Dedifferentiated amniotic fluid mesenchymal stem cell (primary cell): ENCODE measurements at regions not wholly inside any gene's neighbourhood (a gene's known extent, or its start where the extent isn't known, plus 50 kb on each side); places are given as distances from the start of the nearest gene placed in this dataset.
"Not testable (repeated sequence)": the region's sequence is repeated elsewhere in the genome, so short reads cannot be mapped to it uniquely, and the experiment has no call there.

Experiments used
- DNase-seq: peaks from one replicate; pipeline ENCODE4 v3.0.0-alpha.2; 2016; ENCODE audit errors: extremely low spot score

- no peak for DNase-seq
These were observed 1761.3 kb upstream of the IGFBP7 start for GRCh38 chr4:58871509-58871908.

- no peak for DNase-seq
These were observed 1738.8 kb upstream of the IGFBP7 start for GRCh38 chr4:58849026-58849425.

GRCh38 chr4:58843455-58843854, 1733.3 kb upstream of the IGFBP7 start:
- no peak for DNase-seq

GRCh38 chr4:58833126-58833525, 1722.9 kb upstream of the IGFBP7 start:
- DNase-seq: no peak

- DNase-seq: no peak
These were observed 1715.1 kb upstream of the IGFBP7 start for GRCh38 chr4:58825278-58825677.

GRCh38 chr4:58818560-58818959, 1708.4 kb upstream of the IGFBP7 start:
- not testable (repeated sequence) for DNase-seq

- no peak for DNase-seq
These were observed 1699.8 kb upstream of the IGFBP7 start for GRCh38 chr4:58809948-58810347.

GRCh38 chr4:58809366-58809765, 1699.2 kb upstream of the IGFBP7 start:
- no peak for DNase-seq

GRCh38 chr4:58808817-58809216, 1698.6 kb upstream of the IGFBP7 start:
- DNase-seq: no peak

- no peak for DNase-seq
These were observed 1697.8 kb upstream of the IGFBP7 start for GRCh38 chr4:58807843-58808615.

GRCh38 chr4:58776627-58777026, 1666.4 kb upstream of the IGFBP7 start:
- peak; percentile 38 for DNase-seq

GRCh38 chr4:58767598-58767997, 1657.4 kb upstream of the IGFBP7 start:
- DNase-seq: no peak

- no peak for DNase-seq
These were observed 1656.6 kb upstream of the IGFBP7 start for GRCh38 chr4:58766763-58767162.

GRCh38 chr4:58761563-58761962, 1651.4 kb upstream of the IGFBP7 start:
- DNase-seq: no peak

- DNase-seq: no peak
These were observed 1650.6 kb upstream of the IGFBP7 start for GRCh38 chr4:58760737-58761136.

- no peak for DNase-seq
These were observed 1649.9 kb upstream of the IGFBP7 start for GRCh38 chr4:58760100-58760499.

GRCh38 chr4:58749206-58749605, 1639.0 kb upstream of the IGFBP7 start:
- no peak for DNase-seq

GRCh38 chr4:58740897-58741296, 1630.7 kb upstream of the IGFBP7 start:
- no peak for DNase-seq

- DNase-seq: no peak
These were observed 1629.1 kb upstream of the IGFBP7 start for GRCh38 chr4:58739275-58739674.

- no peak for DNase-seq
These were observed 1628.2 kb upstream of the IGFBP7 start for GRCh38 chr4:58738375-58738774.

GRCh38 chr4:58734030-58734674, 1624.0 kb upstream of the IGFBP7 start:
- no peak for DNase-seq

GRCh38 chr4:58732973-58733372, 1622.8 kb upstream of the IGFBP7 start:
- DNase-seq: no peak

- DNase-seq: no peak
These were observed 1613.8 kb upstream of the IGFBP7 start for GRCh38 chr4:58723954-58724353.
